Hypothalamus (tissue), 51 donors: ENCODE measurements at regions not wholly inside any gene's neighbourhood (a gene's known extent, or its start where the extent isn't known, plus 50 kb on each side); places are given as distances from the start of the nearest gene placed in this dataset.
"Not testable (repeated sequence)": the region's sequence is repeated elsewhere in the genome, so short reads cannot be mapped to it uniquely, and the experiment has no call there.

ENCODE experiments used
- DNase-seq, 51 donors: peaks; one replicate each; lab custom pipeline; 2025; lab: John Stamatoyannopoulos, UW

DNA sequence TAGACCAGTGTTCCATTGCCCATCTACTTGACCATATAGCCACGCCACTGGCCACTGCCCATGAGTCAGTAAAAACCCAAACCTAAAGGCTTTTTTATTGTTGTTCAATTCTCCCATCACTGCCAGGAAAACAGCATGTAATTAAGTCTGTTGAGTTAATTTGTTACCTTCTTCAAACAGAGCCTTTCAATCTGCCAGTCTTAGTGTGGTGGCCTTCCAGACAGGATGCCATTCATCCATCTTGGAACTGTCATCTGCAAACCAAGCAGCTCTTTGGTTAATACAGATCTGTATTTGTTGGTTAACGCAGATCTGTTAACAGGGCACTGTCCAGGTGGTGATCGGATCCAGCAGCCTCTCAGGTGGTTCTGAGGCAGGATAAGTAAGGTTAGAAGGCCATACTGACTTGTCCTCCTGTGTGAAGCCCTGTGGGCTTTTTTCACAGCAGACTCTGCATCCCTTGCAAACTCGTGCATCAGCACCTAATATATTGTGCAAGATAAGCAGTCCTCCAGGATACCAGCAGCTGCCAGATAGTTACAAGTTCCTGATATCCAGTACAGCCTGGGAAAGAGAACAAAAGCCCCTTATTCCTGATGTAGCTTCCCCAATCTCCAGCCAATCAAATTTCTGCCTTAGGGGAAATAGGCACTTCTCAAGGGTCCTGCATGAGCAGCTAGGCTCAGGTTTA, 59.1 kb upstream of the DHRS4 start:
- no peak for DNase-seq

DNA sequence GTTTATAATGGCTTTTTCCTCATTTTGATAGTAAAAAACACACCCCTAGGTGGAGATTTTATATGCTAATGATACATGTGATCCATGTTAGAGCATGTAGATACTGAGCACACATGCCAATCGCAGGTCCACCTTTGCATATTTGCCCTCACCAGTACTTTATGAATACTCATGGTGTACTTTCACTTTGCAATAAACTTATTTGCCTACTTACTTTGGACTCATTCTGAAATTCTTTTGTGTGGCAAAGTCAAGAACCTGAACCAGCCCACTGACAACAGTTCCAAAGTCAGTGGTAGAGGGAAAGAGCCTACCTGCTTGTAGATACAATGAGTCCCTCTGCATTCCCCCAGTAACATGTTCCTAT, 58.5 kb upstream of the DHRS4 start:
- no peak for DNase-seq

GRCh38 chr14:23895480-23895879, 58.1 kb upstream of the DHRS4 start:
- DNase-seq, result no peak

DNA sequence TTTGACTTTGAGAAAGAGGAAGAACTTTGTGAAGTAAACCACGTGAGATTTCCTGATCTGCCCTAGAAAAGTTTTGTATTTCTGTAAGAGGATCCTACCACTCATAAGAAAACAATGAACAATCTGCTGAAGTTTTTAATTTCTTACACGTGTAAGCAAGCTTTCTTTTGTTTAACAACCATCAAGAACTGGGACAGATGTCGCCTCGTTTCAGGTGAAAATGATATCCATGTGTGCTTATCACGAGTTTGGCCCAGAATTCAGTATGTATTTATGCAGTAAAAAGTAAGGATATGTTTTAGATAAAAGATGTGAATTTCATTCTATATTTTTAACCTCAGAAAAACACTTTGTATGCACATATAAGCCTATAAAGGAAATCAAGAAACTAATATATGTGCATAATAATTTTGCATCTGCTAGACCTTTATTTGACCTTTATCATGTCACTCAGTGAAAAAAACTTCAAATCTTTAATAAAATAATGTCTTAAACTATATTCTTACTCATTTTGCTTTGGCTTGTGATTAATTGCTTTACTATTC, 56.9 kb upstream of the DHRS4 start:
- no peak for DNase-seq

- DNase-seq, result not testable (repeated sequence)
Observed at GRCh38 chr14:23897291-23897690, 56.3 kb upstream of the DHRS4 start.

DNA sequence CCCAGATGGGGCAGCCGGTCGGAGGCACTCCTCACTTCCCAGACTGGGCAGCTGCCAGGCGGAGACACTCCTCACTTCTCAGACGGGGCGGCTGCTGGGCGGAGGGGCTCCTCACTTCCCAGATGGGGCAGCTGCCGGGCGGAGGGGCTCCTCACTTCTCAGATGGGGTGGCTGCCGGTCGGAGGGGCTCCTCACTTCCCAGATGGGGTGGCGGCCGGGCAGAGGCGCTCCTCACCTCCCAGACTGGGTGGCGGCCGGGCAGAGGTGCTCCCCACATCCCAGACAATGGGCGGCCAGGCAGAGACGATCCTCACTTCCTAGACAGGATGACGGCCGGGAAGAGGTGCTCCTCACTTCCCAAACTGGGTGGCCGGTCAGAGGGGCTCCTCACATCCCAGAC, 55.2 kb upstream of the DHRS4 start:
- not testable (repeated sequence) for DNase-seq

DNA sequence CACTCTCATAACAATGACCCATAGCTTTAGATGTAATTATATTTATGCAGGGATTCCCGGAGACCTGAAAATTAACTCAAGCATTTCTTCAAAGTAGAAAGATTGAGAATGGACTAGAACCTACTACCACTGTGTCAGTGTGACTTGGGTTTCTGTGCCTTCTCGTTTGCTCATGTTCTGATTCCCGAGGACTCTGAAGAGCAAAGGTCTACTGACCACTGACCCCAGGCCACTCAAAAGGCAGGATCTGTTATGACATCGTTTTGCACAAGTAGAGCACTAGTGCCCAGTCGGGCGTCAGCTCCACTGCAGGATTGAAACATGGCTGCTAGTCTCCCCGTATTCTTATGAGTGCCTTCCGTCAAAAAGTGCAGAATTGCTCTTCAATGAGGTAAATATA, 53.8 kb upstream of the DHRS4 start:
- no peak for DNase-seq

DNA sequence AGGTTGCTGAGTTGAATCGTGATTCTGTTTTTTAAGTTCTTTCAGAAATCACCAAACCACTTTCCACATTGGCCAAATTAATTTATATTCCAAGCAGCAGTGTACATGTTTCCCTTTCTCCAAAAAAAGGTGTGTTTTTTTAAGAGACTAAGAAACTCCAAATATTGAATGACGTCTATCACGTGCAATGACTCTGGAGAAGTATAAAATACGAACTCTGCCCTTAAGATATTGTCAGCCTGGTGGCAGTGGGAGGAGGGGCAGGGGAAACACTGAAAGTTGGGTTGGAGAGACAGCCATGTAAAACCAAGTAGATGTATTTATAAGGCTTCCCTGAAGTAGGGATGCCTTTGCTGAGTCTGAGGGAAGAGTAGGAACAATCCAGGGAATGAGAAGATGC, 50.1 kb upstream of the DHRS4 start:
- no peak for DNase-seq
